AG09319 (cell line): ENCODE measurements at regions not wholly inside any gene's neighbourhood (a gene's known extent, or its start where the extent isn't known, plus 50 kb on each side); places are given as distances from the start of the nearest gene placed in this dataset.

ENCODE experiments used
- DNase-seq: peaks from one replicate; pipeline ENCODE4 v3.0.0-alpha.2; 2010; ENCODE audit warnings: low read depth; ENCODE audit errors: extremely low read depth
- CTCF ChIP-seq: IDR thresholded peaks from 2 replicates; pipeline ENCODE4 v1.5.1; 2011; ENCODE audit warnings: low read depth, mild to moderate bottlenecking, inconsistent platforms, low read length, moderate library complexity

GRCh38 chr11:45057938-45058646 is 88.3 kb upstream of the PRDM11 start:
- no peak for TF ChIP-seq CTCF

GRCh38 chr11:45058647-45058950 is 87.8 kb upstream of the PRDM11 start:
- no peak for TF ChIP-seq CTCF

More at GRCh38 chr11:45057938-45058646, 88.3 kb upstream of the PRDM11 start:
- no peak for DNase-seq

GRCh38 chr11:45060707-45061106 is 85.7 kb upstream of the PRDM11 start:
- DNase-seq, result no peak
- no peak for TF ChIP-seq CTCF

More at GRCh38 chr11:45058647-45058950, 87.8 kb upstream of the PRDM11 start:
- no peak for DNase-seq

GRCh38 chr11:45061641-45062040 is 84.8 kb upstream of the PRDM11 start:
- no peak for DNase-seq
- TF ChIP-seq CTCF, result no peak

GRCh38 chr11:45062115-45062514 is 84.3 kb upstream of the PRDM11 start:
- TF ChIP-seq CTCF, result no peak
- DNase-seq, result no peak

GRCh38 chr11:45062974-45063635 is 83.3 kb upstream of the PRDM11 start:
- TF ChIP-seq CTCF, result no peak
- DNase-seq, result no peak

- DNase-seq, result no peak
- TF ChIP-seq CTCF, result no peak
Measured at GRCh38 chr11:45063669-45064068, 82.8 kb upstream of the PRDM11 start.
